ENCODE measurements at regions not wholly inside any gene's neighbourhood (a gene's known extent, or its start where the extent isn't known, plus 50 kb on each side); places are given as distances from the start of the nearest gene placed in this dataset.

- Mint-ChIP-seq H3K9me3 (ENCODE audit: insufficient read depth) (peaks cover 13% of the 10 kb centered on the region), H3K27ac (no peak overlapping the region), H3K4me3 (no peak overlapping the region), H3K27me3 (ENCODE audit: low read depth) (no peaks in the 10 kb centered on the region), H3K36me3 (ENCODE audit: low read depth) (no peaks in the 10 kb centered on the region), H3K4me1 (ENCODE audit: low read depth) (no peaks in the 10 kb centered on the region)
- POLR2A ChIA-PET = no interaction called here
- ATAC-seq = no peak
- DNase-seq = no peak
- CTCF ChIA-PET = no interaction called here
These were observed 253.2 kb downstream of the NOVA1 start for GRCh38 chr14:26344596-26344995.

GRCh38 chr14:26339381-26339780, 258.5 kb downstream of the NOVA1 start:
- H3K4me1 Mint-ChIP-seq (ENCODE audit: low read depth) = no peaks in the 10 kb centered on the region
- ATAC-seq (no peak), DNase-seq (no peak)
- H3K36me3 Mint-ChIP-seq (ENCODE audit: low read depth) = no peaks in the 10 kb centered on the region
- no peak overlapping the region for H3K27ac Mint-ChIP-seq
- H3K9me3 Mint-ChIP-seq (ENCODE audit: insufficient read depth) = peaks cover 4% of the 10 kb centered on the region
- CTCF ChIA-PET = no interaction called here
- no peak overlapping the region for H3K4me3 Mint-ChIP-seq
- H3K27me3 Mint-ChIP-seq (ENCODE audit: low read depth) = no peaks in the 10 kb centered on the region
- POLR2A ChIA-PET = no interaction called here

- CTCF ChIA-PET = no interaction called here
- Mint-ChIP-seq H3K36me3 (ENCODE audit: low read depth) (no peaks in the 10 kb centered on the region), H3K27me3 (ENCODE audit: low read depth) (no peaks in the 10 kb centered on the region), H3K4me1 (ENCODE audit: low read depth) (no peaks in the 10 kb centered on the region), H3K27ac (no peak overlapping the region), H3K9me3 (ENCODE audit: insufficient read depth) (peaks cover 4% of the 10 kb centered on the region), H3K4me3 (no peak overlapping the region)
- POLR2A ChIA-PET = no interaction called here
- DNase-seq (no peak), ATAC-seq (no peak)
These were observed 259.6 kb downstream of the NOVA1 start for GRCh38 chr14:26338231-26338630.

- Mint-ChIP-seq H3K27ac (no peak overlapping the region), H3K9me3 (ENCODE audit: insufficient read depth) (peaks cover 4% of the 10 kb centered on the region), H3K27me3 (ENCODE audit: low read depth) (no peaks in the 10 kb centered on the region), H3K36me3 (ENCODE audit: low read depth) (no peaks in the 10 kb centered on the region), H3K4me1 (ENCODE audit: low read depth) (no peaks in the 10 kb centered on the region), H3K4me3 (no peak overlapping the region)
- CTCF ChIA-PET = no interaction called here
- POLR2A ChIA-PET = no interaction called here
- DNase-seq (no peak), ATAC-seq (no peak)
These were observed 263.5 kb downstream of the NOVA1 start for GRCh38 chr14:26334288-26334687.

- H3K27me3 Mint-ChIP-seq (ENCODE audit: low read depth) = no peaks in the 10 kb centered on the region
- H3K36me3 Mint-ChIP-seq (ENCODE audit: low read depth) = no peaks in the 10 kb centered on the region
- ChIA-PET POLR2A (no interaction called here), CTCF (no interaction called here)
- H3K4me1 Mint-ChIP-seq (ENCODE audit: low read depth) = no peaks in the 10 kb centered on the region
- peaks cover 4% of the 10 kb centered on the region for H3K9me3 Mint-ChIP-seq (ENCODE audit: insufficient read depth)
- no peak overlapping the region for H3K27ac Mint-ChIP-seq
- ATAC-seq (no peak), DNase-seq (no peak)
- H3K4me3 Mint-ChIP-seq = no peak overlapping the region
These were observed 264.9 kb downstream of the NOVA1 start for GRCh38 chr14:26332966-26333365.

GRCh38 chr14:26330982-26331381, 266.9 kb downstream of the NOVA1 start:
- CTCF ChIA-PET = no interaction called here
- POLR2A ChIA-PET = no interaction called here
- H3K4me1 Mint-ChIP-seq (ENCODE audit: low read depth) = no peaks in the 10 kb centered on the region
- DNase-seq (no peak), ATAC-seq (no peak)
- H3K36me3 Mint-ChIP-seq (ENCODE audit: low read depth) = no peaks in the 10 kb centered on the region
- no peaks in the 10 kb centered on the region for H3K27me3 Mint-ChIP-seq (ENCODE audit: low read depth)
- H3K27ac Mint-ChIP-seq = no peak overlapping the region
- no peak overlapping the region for H3K4me3 Mint-ChIP-seq
- H3K9me3 Mint-ChIP-seq (ENCODE audit: insufficient read depth) = peaks cover 12% of the 10 kb centered on the region

GRCh38 chr14:26328791-26329190, 269.0 kb downstream of the NOVA1 start:
- Mint-ChIP-seq H3K4me3 (no peak overlapping the region), H3K4me1 (ENCODE audit: low read depth) (no peaks in the 10 kb centered on the region), H3K27ac (no peak overlapping the region), H3K27me3 (ENCODE audit: low read depth) (no peaks in the 10 kb centered on the region), H3K9me3 (ENCODE audit: insufficient read depth) (peaks cover 20% of the 10 kb centered on the region), H3K36me3 (ENCODE audit: low read depth) (no peaks in the 10 kb centered on the region)
- DNase-seq = no peak
- ATAC-seq = no peak
- ChIA-PET POLR2A (no interaction called here), CTCF (no interaction called here)

GRCh38 chr14:26323869-26324268, 274.0 kb downstream of the NOVA1 start:
- ATAC-seq = no peak

GRCh38 chr14:26320886-26321285, 276.9 kb downstream of the NOVA1 start:
- Mint-ChIP-seq H3K4me3 (no peak overlapping the region), H3K27me3 (ENCODE audit: low read depth) (no peaks in the 10 kb centered on the region), H3K36me3 (ENCODE audit: low read depth) (no peaks in the 10 kb centered on the region), H3K4me1 (ENCODE audit: low read depth) (no peaks in the 10 kb centered on the region), H3K9me3 (ENCODE audit: insufficient read depth) (peaks cover 23% of the 10 kb centered on the region), H3K27ac (no peak overlapping the region)
- ChIA-PET POLR2A (no interaction called here), CTCF (no interaction called here)
- ATAC-seq (no peak), DNase-seq (no peak)

More at GRCh38 chr14:26323869-26324268, 274.0 kb downstream of the NOVA1 start:
- H3K27ac Mint-ChIP-seq = no peak overlapping the region
- DNase-seq = no peak
- no peak overlapping the region for H3K4me3 Mint-ChIP-seq
- H3K27me3 Mint-ChIP-seq (ENCODE audit: low read depth) = no peaks in the 10 kb centered on the region
- H3K36me3 Mint-ChIP-seq (ENCODE audit: low read depth) = no peaks in the 10 kb centered on the region
- ChIA-PET CTCF (no interaction called here), POLR2A (no interaction called here)
- H3K4me1 Mint-ChIP-seq (ENCODE audit: low read depth) = no peaks in the 10 kb centered on the region
- H3K9me3 Mint-ChIP-seq (ENCODE audit: insufficient read depth) = peaks cover 27% of the 10 kb centered on the region

GRCh38 chr14:26319139-26319864, 278.5 kb downstream of the NOVA1 start:
- no peaks in the 10 kb centered on the region for H3K4me1 Mint-ChIP-seq (ENCODE audit: low read depth)
- ChIA-PET POLR2A (interaction anchor here (0.6 kb wide), 1 partner anchor 47 kb away, joined by 3 read pairs; no protein-coding TSS in a partner anchor), CTCF (no interaction called here)
- no peak overlapping the region for H3K27ac Mint-ChIP-seq
- H3K36me3 Mint-ChIP-seq (ENCODE audit: low read depth) = no peaks in the 10 kb centered on the region
- H3K9me3 Mint-ChIP-seq (ENCODE audit: insufficient read depth) = peaks cover 16% of the 10 kb centered on the region
- no peaks in the 10 kb centered on the region for H3K27me3 Mint-ChIP-seq (ENCODE audit: low read depth)
- no peak overlapping the region for H3K4me3 Mint-ChIP-seq
- ATAC-seq (no peak), DNase-seq (no peak)

GRCh38 chr14:26304056-26304455, 293.8 kb downstream of the NOVA1 start:
- ATAC-seq = no peak
- Mint-ChIP-seq H3K9me3 (ENCODE audit: insufficient read depth) (peaks cover 14% of the 10 kb centered on the region), H3K36me3 (ENCODE audit: low read depth) (no peaks in the 10 kb centered on the region), H3K4me1 (ENCODE audit: low read depth) (no peaks in the 10 kb centered on the region), H3K27ac (no peak overlapping the region), H3K4me3 (no peak overlapping the region), H3K27me3 (ENCODE audit: low read depth) (no peaks in the 10 kb centered on the region)
- no peak for DNase-seq
- POLR2A ChIA-PET = no interaction called here
- CTCF ChIA-PET = no interaction called here

GRCh38 chr14:26293909-26294308, 303.9 kb downstream of the NOVA1 start:
- Mint-ChIP-seq H3K27ac (no peak overlapping the region), H3K9me3 (ENCODE audit: insufficient read depth) (peaks cover 7% of the 10 kb centered on the region), H3K36me3 (ENCODE audit: low read depth) (no peaks in the 10 kb centered on the region), H3K4me3 (no peak overlapping the region), H3K4me1 (ENCODE audit: low read depth) (no peaks in the 10 kb centered on the region), H3K27me3 (ENCODE audit: low read depth) (no peaks in the 10 kb centered on the region)
- ChIA-PET POLR2A (no interaction called here), CTCF (no interaction called here)
- DNase-seq (no peak), ATAC-seq (no peak)

GRCh38 chr14:26289891-26290486, 307.8 kb downstream of the NOVA1 start:
- Mint-ChIP-seq H3K9me3 (ENCODE audit: insufficient read depth) (peaks cover 10% of the 10 kb centered on the region), H3K27ac (no peak overlapping the region), H3K36me3 (ENCODE audit: low read depth) (no peaks in the 10 kb centered on the region), H3K4me3 (no peak overlapping the region), H3K4me1 (ENCODE audit: low read depth) (no peaks in the 10 kb centered on the region), H3K27me3 (ENCODE audit: low read depth) (no peaks in the 10 kb centered on the region)
- ChIA-PET POLR2A (no interaction called here), CTCF (no interaction called here)
- ATAC-seq (no peak), DNase-seq (no peak)

Data from activated CD8-positive, alpha-beta T cell treated with anti-CD3 and anti-CD28 coated beads, Interleukin-2, amount 10 ng/mL, durations not matched to agents 7 days and 5 days (primary cell).